WI38 (cell line): ENCODE measurements at regions not wholly inside any gene's neighbourhood (a gene's known extent, or its start where the extent isn't known, plus 50 kb on each side); places are given as distances from the start of the nearest gene placed in this dataset.

Source experiments
- H3K4me3 ChIP-seq: 2 replicates; pipeline ENCODE4 v1.5.1; 2011; ENCODE audit warnings: low read depth, mild to moderate bottlenecking, control low read depth, low read length
- TF ChIP-seq, protein P1 (sequence below): IDR thresholded peaks from 2 replicates; pipeline ENCODE4 v1.5.1; 2012; ENCODE audit warnings: low read depth, mild to moderate bottlenecking, control low read depth, low read length

DNA sequence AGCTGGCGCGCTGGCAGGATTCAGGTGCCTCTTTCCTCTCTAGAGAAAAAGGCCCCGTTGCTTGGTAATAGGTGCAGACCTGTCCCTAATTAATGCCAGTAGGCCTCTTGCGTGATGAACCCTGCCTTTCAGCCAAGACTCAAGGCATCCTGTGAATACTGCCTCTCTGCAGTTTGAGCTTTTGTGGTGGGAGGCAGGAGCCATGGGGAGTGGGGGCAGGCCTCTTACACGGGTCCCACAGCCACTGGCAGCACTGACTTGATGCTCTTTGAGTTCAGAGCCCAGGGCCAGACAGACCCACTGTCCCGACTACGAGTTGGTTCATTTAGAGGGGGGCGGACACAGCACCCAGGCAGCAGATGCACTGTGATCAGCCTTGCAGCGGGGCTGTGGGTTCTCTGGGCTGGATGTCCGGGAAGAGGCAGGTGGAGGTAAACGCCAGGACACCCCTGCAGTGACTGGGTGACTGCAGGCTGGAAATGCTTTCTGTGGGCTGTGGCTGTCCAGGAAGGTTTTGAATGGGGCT, 237.0 kb downstream of the SEC14L1 start:
- peak overlapping the region; percentile 91 for H3K4me3 ChIP-seq
- TF ChIP-seq, protein P1, sequence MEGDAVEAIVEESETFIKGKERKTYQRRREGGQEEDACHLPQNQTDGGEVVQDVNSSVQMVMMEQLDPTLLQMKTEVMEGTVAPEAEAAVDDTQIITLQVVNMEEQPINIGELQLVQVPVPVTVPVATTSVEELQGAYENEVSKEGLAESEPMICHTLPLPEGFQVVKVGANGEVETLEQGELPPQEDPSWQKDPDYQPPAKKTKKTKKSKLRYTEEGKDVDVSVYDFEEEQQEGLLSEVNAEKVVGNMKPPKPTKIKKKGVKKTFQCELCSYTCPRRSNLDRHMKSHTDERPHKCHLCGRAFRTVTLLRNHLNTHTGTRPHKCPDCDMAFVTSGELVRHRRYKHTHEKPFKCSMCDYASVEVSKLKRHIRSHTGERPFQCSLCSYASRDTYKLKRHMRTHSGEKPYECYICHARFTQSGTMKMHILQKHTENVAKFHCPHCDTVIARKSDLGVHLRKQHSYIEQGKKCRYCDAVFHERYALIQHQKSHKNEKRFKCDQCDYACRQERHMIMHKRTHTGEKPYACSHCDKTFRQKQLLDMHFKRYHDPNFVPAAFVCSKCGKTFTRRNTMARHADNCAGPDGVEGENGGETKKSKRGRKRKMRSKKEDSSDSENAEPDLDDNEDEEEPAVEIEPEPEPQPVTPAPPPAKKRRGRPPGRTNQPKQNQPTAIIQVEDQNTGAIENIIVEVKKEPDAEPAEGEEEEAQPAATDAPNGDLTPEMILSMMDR = no peak

DNA sequence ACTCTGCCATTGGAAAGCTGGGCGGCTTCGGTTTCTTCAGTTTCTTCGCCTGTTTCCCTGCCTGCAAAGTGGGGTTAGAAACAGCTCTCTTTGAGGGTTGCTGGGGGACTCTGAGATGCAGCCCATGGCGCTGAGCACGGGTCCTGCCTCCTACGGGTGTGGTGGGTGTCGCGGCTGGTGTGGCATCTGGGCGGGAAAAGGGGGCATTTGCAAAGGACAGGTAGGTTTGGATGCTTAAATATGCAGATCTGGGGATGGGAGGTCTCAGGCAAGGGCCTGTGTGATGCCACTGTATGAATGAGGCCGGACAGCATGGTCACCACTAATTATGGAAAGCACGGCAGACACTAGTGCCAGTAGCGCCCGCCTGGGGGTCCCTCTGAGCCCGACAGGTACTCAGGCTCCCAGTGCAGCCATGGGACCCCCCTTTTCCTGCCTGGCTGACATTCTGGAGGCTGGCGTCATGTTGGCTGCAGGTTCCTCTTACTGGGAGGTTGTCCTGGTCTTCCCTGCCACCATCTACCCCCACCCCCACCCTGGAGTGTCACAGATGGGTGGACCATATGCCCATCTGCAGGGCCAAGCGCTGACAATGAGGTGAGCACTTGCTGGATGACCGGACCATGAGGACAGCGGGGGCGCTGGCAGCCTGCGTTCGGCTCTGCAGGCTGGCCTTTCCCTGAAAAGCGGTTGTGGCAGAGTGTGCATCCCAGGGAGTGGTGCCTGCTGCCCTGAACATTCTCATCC, 237.7 kb downstream of the SEC14L1 start:
- H3K4me3 ChIP-seq = no peak overlapping the region
- TF ChIP-seq, protein P1 = no peak

DNA sequence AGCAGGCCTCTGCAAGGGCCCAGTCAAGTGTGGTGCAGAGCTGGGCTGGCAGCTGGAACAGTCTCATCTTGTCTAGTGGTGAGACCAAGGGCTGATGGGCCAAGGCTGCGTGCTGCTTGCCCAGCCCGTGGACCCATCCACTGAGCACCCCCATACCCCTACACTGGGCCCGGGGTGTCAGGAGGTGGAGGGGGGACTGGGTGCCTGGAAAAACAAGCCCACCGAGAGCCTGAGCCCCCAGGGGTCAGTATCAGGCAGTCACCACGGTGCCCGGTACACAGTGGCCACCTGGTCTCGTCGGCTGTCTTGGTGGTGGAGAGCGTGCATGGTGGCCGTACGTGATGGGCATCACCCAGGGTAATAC, 238.3 kb downstream of the SEC14L1 start:
- no peak overlapping the region for H3K4me3 ChIP-seq
- TF ChIP-seq, protein P1 = no peak

DNA sequence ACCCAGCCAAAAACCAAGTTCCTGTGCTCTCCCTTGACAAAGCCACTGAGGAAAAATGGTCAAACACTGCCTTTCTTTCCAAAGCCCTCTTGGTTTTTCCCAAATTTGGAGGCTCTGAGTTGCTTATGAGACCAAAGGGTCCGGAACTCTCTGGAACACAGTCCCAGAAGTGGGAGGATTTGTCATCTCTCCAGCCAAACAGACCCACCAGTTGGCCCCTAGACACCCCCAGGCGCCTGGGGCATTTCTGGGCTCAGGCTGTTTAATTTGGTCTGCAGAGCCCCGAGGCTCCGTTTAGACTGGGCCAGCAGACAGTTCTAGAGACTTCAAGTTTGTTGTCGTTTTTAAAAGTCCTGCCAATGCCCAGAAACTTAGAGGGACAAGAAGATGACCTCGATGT, 239.1 kb downstream of the SEC14L1 start:
- H3K4me3 ChIP-seq = no peak overlapping the region
- TF ChIP-seq, protein P1 = no peak

DNA sequence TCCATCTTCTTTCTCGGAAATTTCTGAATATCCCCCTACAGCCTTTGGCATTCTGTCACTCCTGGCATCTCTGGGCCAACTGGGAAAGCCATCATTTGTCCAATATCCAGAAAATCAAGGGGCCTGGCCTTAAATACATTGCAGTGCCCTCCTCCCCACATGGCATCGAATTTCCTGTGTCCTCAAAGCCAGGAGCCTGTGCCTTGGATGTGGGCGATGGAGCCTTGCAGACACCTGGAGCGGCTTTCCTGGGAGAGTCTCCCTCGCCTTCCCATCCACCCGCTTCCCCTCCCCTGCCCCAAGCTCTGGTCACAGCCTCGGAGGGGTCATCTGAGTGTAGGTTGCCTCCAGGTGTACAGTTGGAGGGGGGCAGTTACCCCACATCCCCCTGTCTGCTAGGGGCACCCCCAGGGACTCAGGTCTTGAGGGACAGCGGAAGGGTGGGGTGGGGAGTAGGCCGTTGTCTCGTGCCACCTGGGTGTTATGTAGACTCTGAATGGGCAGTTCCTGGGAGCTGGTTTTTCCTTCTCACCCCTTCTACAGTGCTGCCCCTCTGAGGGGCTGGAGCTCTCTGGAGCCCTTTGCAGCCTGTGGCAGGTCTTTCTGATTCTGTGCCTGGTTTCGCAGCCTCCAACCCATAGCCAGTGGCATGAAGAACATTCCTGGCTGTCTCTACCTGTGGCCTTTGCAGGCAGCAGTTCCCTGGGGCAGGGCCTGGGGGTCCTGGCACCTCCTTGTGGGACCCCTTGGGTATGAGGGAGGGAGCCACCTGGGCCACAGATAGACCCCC, 239.8 kb downstream of the SEC14L1 start:
- TF ChIP-seq, protein P1 = no peak
- no peak overlapping the region for H3K4me3 ChIP-seq

DNA sequence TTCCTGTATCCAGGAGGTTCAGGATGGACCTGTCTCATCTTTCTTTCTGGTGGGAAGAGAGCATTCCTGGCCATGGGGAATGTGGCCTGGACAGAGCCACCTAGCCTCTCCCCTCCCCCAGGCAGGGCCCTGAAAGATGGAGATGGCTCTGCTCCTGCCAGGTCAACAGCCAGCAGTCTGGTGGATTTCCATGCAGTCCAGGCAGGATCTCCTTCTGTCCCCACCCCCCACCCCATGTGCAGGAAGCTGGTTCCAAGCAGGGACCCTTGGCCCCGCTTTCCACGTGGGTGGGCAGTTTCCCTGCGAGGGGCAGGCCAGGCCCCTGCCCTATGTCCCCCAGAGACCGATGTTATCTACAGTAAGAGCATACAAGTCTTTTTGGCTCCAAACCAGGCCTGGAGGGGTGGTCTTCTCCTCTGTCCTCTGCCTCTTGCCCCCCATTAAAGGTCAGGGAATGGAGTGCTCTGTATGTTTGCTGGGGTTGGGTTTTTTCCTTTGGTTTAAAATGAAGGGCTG, 240.5 kb downstream of the SEC14L1 start:
- TF ChIP-seq, protein P1 = no peak
- H3K4me3 ChIP-seq = no peak overlapping the region

DNA sequence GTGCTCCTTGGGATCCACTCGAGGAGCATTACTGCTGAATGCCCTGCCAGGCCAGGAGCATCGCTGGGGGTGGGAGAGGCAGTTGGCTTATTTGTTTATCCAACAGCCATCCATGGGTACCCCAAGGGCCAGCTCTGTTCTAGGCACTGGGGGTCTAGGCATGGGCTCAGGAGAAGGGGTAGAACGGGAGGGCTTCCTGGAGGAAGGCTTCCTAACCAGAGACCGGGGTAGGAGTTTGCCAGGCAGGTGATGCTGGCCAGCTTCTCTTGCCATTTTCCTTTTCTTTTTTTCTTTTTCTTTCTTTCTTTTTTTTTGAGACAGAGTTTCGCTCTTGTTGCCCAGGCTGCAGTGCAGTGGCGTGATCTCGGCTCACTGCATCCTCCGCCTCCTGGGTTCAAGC, 241.0 kb downstream of the SEC14L1 start:
- H3K4me3 ChIP-seq = no peak overlapping the region
- TF ChIP-seq, protein P1 = no peak
